ENCODE measurements at regions not wholly inside any gene's neighbourhood (a gene's known extent, or its start where the extent isn't known, plus 50 kb on each side); places are given as distances from the start of the nearest gene placed in this dataset.

DNA sequence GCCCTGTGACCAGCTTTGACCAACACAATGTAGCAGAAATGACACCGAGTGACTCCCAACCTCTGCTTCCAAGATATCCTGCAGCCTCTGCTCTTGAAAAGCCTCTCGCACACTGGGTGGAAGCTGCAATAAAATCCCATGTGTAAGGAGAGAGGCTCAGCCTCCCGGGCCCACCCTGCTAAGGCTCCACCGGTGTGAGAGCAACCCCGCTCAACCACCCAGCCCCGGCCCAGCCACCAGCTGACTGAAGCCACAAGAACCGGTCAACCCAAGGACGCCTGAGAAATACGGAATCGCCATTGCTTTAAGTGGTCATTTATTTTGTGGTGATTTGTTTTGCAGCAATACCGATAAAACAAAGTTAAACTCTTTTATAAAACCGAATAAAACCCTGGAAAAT is 452.8 kb upstream of the SMIM21 start:
- TF ChIP-seq, protein P1, sequence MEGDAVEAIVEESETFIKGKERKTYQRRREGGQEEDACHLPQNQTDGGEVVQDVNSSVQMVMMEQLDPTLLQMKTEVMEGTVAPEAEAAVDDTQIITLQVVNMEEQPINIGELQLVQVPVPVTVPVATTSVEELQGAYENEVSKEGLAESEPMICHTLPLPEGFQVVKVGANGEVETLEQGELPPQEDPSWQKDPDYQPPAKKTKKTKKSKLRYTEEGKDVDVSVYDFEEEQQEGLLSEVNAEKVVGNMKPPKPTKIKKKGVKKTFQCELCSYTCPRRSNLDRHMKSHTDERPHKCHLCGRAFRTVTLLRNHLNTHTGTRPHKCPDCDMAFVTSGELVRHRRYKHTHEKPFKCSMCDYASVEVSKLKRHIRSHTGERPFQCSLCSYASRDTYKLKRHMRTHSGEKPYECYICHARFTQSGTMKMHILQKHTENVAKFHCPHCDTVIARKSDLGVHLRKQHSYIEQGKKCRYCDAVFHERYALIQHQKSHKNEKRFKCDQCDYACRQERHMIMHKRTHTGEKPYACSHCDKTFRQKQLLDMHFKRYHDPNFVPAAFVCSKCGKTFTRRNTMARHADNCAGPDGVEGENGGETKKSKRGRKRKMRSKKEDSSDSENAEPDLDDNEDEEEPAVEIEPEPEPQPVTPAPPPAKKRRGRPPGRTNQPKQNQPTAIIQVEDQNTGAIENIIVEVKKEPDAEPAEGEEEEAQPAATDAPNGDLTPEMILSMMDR (IDR thresholded peaks at IDR 0.05) = no peak
- TF ChIP-seq POLR2A (IDR thresholded peaks at IDR 0.05) = no peak
- no peak for TF ChIP-seq EP300 (IDR thresholded peaks at IDR 0.05)
- no peak for TF ChIP-seq POLR2AphosphoS5 (IDR thresholded peaks at IDR 0.05)
